ENCODE measurements at regions not wholly inside any gene's neighbourhood (a gene's known extent, or its start where the extent isn't known, plus 50 kb on each side); places are given as distances from the start of the nearest gene placed in this dataset.

GRCh38 chr1:82445827-82446226, 645.1 kb downstream of the ADGRL2 start:
- Mint-ChIP-seq H3K36me3 (ENCODE audit: unreplicated experiment) (no peaks in the 10 kb centered on the region), H3K4me3 (ENCODE audit: unreplicated experiment) (no peak overlapping the region), H3K27me3 (ENCODE audit: unreplicated experiment) (no peaks in the 10 kb centered on the region), H3K27ac (ENCODE audit: unreplicated experiment) (no peak overlapping the region), H3K4me1 (ENCODE audit: unreplicated experiment) (peaks cover 4% of the 10 kb centered on the region), H3K9me3 (ENCODE audit: unreplicated experiment) (no peaks in the 10 kb centered on the region)
- no peak for TF ChIP-seq CTCF (IDR thresholded peaks at IDR 0.05)
- no peak for DNase-seq (ENCODE audit: extremely low spot score, unreplicated experiment)

GRCh38 chr1:82445132-82445531, 644.4 kb downstream of the ADGRL2 start:
- Mint-ChIP-seq H3K27me3 (ENCODE audit: unreplicated experiment) (no peaks in the 10 kb centered on the region), H3K36me3 (ENCODE audit: unreplicated experiment) (no peaks in the 10 kb centered on the region), H3K27ac (ENCODE audit: unreplicated experiment) (no peak overlapping the region), H3K4me1 (ENCODE audit: unreplicated experiment) (peaks cover 4% of the 10 kb centered on the region), H3K4me3 (ENCODE audit: unreplicated experiment) (no peak overlapping the region), H3K9me3 (ENCODE audit: unreplicated experiment) (no peaks in the 10 kb centered on the region)
- DNase-seq (ENCODE audit: extremely low spot score, unreplicated experiment), result no peak
- TF ChIP-seq CTCF (IDR thresholded peaks at IDR 0.05), result no peak

DNA sequence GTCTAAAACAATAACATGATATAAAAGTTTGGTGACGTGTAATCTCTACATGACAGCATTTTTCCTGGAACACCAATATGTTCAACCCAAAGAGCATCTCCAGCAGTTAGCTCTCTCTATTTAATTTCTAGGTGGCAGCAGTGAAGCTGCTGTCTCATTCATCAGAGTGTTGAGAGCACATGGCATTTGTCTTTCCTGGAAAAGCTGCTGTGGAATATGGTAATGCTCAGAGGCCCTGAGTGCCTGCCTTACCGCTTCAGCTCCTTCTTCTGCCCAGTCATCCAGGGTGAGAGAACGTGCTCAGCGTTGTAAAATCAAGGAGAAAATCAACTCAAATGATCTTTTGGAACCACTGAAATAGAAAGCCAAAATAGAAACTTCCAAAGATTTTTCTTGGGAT, 640.7 kb downstream of the ADGRL2 start:
- no peaks in the 10 kb centered on the region for H3K27me3 Mint-ChIP-seq (ENCODE audit: unreplicated experiment)
- DNase-seq (ENCODE audit: extremely low spot score, unreplicated experiment), result no peak
- no peaks in the 10 kb centered on the region for H3K36me3 Mint-ChIP-seq (ENCODE audit: unreplicated experiment)
- no peak overlapping the region for H3K27ac Mint-ChIP-seq (ENCODE audit: unreplicated experiment)
- H3K4me1 Mint-ChIP-seq (ENCODE audit: unreplicated experiment), result peaks cover 10% of the 10 kb centered on the region
- no peak overlapping the region for H3K4me3 Mint-ChIP-seq (ENCODE audit: unreplicated experiment)
- H3K9me3 Mint-ChIP-seq (ENCODE audit: unreplicated experiment), result no peaks in the 10 kb centered on the region
- TF ChIP-seq CTCF (IDR thresholded peaks at IDR 0.05), result no peak

DNA sequence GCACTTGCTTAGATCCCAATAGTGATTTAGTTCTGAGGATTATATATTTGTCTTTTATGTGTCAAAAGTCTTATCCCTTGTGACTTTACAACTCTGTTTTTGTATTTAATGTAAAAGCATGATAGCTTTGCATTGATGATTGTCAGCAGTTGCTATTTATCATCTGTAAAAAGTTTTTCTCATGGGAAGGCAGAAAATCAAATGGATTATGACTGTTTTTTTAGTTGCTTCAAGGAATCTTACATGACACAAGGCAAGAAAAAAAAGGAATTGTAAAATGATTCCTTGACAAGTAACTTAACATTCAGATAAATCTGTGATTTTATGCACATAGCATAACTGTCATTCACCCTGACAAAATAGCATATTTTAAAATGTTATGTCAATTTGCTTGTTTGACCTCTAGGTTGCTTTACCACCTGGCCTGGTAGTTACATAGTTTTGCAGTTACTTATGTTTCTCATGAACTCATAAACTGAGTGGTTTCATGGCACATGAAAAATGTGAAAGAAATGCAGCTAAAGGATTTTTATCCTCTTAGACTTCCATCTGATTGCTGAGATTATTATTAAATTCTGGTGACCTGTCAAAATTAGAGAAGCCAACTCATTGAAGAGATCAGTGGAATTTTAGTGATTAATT, 622.6 kb downstream of the ADGRL2 start:
- Mint-ChIP-seq H3K4me3 (ENCODE audit: unreplicated experiment) (no peak overlapping the region), H3K27me3 (ENCODE audit: unreplicated experiment) (no peaks in the 10 kb centered on the region), H3K27ac (ENCODE audit: unreplicated experiment) (peak overlapping the region; percentile 2), H3K4me1 (ENCODE audit: unreplicated experiment) (peaks cover 26% of the 10 kb centered on the region), H3K9me3 (ENCODE audit: unreplicated experiment) (peaks cover 4% of the 10 kb centered on the region), H3K36me3 (ENCODE audit: unreplicated experiment) (no peaks in the 10 kb centered on the region)
- no peak for TF ChIP-seq CTCF (IDR thresholded peaks at IDR 0.05)
- DNase-seq (ENCODE audit: extremely low spot score, unreplicated experiment), result no peak

DNA sequence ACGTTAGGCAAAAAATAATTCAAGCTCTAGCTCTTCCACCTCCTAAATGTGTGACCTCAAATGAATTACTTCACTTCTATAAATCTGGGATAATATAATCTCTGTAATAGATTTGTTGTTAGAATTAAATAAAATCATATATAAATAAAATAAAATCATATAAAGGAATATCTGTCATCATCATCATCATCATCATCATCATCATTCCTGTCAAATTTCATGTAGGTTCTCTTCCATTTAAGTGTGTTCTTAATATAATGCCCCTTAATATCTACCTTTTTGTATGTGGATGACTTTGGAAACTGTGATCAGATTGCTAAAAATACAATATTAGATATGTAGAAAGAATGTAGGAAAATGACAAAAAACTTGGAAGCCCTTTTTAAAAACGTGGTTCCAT, 621.0 kb downstream of the ADGRL2 start:
- no peak for DNase-seq (ENCODE audit: extremely low spot score, unreplicated experiment)
- Mint-ChIP-seq H3K4me1 (ENCODE audit: unreplicated experiment) (peaks cover 34% of the 10 kb centered on the region), H3K27ac (ENCODE audit: unreplicated experiment) (no peak overlapping the region), H3K36me3 (ENCODE audit: unreplicated experiment) (no peaks in the 10 kb centered on the region), H3K27me3 (ENCODE audit: unreplicated experiment) (no peaks in the 10 kb centered on the region), H3K9me3 (ENCODE audit: unreplicated experiment) (no peaks in the 10 kb centered on the region), H3K4me3 (ENCODE audit: unreplicated experiment) (no peak overlapping the region)
- no peak for TF ChIP-seq CTCF (IDR thresholded peaks at IDR 0.05)

Data from osteocyte (in vitro differentiated cells).